ENCODE measurements at regions not wholly inside any gene's neighbourhood (a gene's known extent, or its start where the extent isn't known, plus 50 kb on each side); places are given as distances from the start of the nearest gene placed in this dataset.

GRCh38 chr6:6772751-6773150 is 184.2 kb downstream of the LY86 start:
- TF ChIP-seq, protein P1, sequence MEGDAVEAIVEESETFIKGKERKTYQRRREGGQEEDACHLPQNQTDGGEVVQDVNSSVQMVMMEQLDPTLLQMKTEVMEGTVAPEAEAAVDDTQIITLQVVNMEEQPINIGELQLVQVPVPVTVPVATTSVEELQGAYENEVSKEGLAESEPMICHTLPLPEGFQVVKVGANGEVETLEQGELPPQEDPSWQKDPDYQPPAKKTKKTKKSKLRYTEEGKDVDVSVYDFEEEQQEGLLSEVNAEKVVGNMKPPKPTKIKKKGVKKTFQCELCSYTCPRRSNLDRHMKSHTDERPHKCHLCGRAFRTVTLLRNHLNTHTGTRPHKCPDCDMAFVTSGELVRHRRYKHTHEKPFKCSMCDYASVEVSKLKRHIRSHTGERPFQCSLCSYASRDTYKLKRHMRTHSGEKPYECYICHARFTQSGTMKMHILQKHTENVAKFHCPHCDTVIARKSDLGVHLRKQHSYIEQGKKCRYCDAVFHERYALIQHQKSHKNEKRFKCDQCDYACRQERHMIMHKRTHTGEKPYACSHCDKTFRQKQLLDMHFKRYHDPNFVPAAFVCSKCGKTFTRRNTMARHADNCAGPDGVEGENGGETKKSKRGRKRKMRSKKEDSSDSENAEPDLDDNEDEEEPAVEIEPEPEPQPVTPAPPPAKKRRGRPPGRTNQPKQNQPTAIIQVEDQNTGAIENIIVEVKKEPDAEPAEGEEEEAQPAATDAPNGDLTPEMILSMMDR (conservative IDR thresholded peaks at IDR 0.05; ENCODE audit: low read length) = no peak
- TF ChIP-seq EZH2phosphoT487 (IDR thresholded peaks at IDR 0.05; ENCODE audit: borderline replicate concordance, low read depth, low read length) = no peak
